ENCODE measurements at regions not wholly inside any gene's neighbourhood (a gene's known extent, or its start where the extent isn't known, plus 50 kb on each side); places are given as distances from the start of the nearest gene placed in this dataset.

GRCh38 chr1:239833723-239834122 is 258.0 kb upstream of the FMN2 start:
- no peak for DNase-seq

GRCh38 chr1:239835946-239836440 is 255.7 kb upstream of the FMN2 start:
- DNase-seq, result no peak

- DNase-seq, result no peak
These were observed 251.3 kb upstream of the FMN2 start for GRCh38 chr1:239840336-239840735.

GRCh38 chr1:239840790-239841189 is 250.9 kb upstream of the FMN2 start:
- DNase-seq, result no peak

GRCh38 chr1:239841631-239842030 is 250.1 kb upstream of the FMN2 start:
- no peak for DNase-seq

GRCh38 chr1:239843541-239843940 is 248.1 kb upstream of the FMN2 start:
- no peak for DNase-seq

- no peak for DNase-seq
These were observed 246.8 kb upstream of the FMN2 start for GRCh38 chr1:239844833-239845232.

GRCh38 chr1:239854922-239855321 is 236.8 kb upstream of the FMN2 start:
- DNase-seq, result no peak

- DNase-seq, result no peak
These were observed 235.6 kb upstream of the FMN2 start for GRCh38 chr1:239856067-239856466.

- no peak for DNase-seq
These were observed 234.8 kb upstream of the FMN2 start for GRCh38 chr1:239856924-239857323.

GRCh38 chr1:239858057-239858456 is 233.6 kb upstream of the FMN2 start:
- DNase-seq, result no peak

GRCh38 chr1:239858529-239858928 is 233.2 kb upstream of the FMN2 start:
- no peak for DNase-seq

- DNase-seq, result no peak
These were observed 229.7 kb upstream of the FMN2 start for GRCh38 chr1:239861985-239862384.

GRCh38 chr1:239868058-239868832 is 223.4 kb upstream of the FMN2 start:
- DNase-seq, result no peak

GRCh38 chr1:239870194-239870593 is 221.5 kb upstream of the FMN2 start:
- no peak for DNase-seq

GRCh38 chr1:239872626-239873025 is 219.1 kb upstream of the FMN2 start:
- DNase-seq, result no peak

GRCh38 chr1:239874831-239875230 is 216.9 kb upstream of the FMN2 start:
- DNase-seq, result no peak

GRCh38 chr1:239879321-239880170 is 212.1 kb upstream of the FMN2 start:
- no peak for DNase-seq

GRCh38 chr1:239882967-239883366 is 208.7 kb upstream of the FMN2 start:
- no peak for DNase-seq

GRCh38 chr1:239884796-239885195 is 206.9 kb upstream of the FMN2 start:
- no peak for DNase-seq

- no peak for DNase-seq
These were observed 205.4 kb upstream of the FMN2 start for GRCh38 chr1:239886266-239886665.

- DNase-seq, result no peak
These were observed 203.0 kb upstream of the FMN2 start for GRCh38 chr1:239888639-239889038.

- no peak for DNase-seq
These were observed 199.9 kb upstream of the FMN2 start for GRCh38 chr1:239891621-239892358.

All from dermis blood vessel endothelial cell (primary cell).